GM19351 (cell line): ENCODE measurements at regions not wholly inside any gene's neighbourhood (a gene's known extent, or its start where the extent isn't known, plus 50 kb on each side); places are given as distances from the start of the nearest gene placed in this dataset.

Experiments
- ATAC-seq: cut with Tn5 transposase; IDR thresholded peaks from one replicate; pipeline ENCODE4 v1.9.1; 2021; ENCODE audit warnings: mild to moderate bottlenecking, moderate library complexity; ENCODE audit not compliant: unreplicated experiment

- no peak for ATAC-seq
These were observed 154.0 kb upstream of the AFDN start for GRCh38 chr6:167672738-167673137.

GRCh38 chr6:167673946-167674345, 152.8 kb upstream of the AFDN start:
- ATAC-seq = no peak

- no peak for ATAC-seq
These were observed 152.2 kb upstream of the AFDN start for GRCh38 chr6:167674486-167674885.

- ATAC-seq = no peak
These were observed 150.6 kb upstream of the AFDN start for GRCh38 chr6:167676000-167676665.

GRCh38 chr6:167676666-167677421, 149.9 kb upstream of the AFDN start:
- no peak for ATAC-seq

GRCh38 chr6:167677422-167677789, 149.3 kb upstream of the AFDN start:
- no peak for ATAC-seq

- ATAC-seq = no peak
These were observed 148.3 kb upstream of the AFDN start for GRCh38 chr6:167678102-167679101.

GRCh38 chr6:167679122-167679736, 147.5 kb upstream of the AFDN start:
- no peak for ATAC-seq

- no peak for ATAC-seq
These were observed 146.7 kb upstream of the AFDN start for GRCh38 chr6:167679790-167680604.

GRCh38 chr6:167680605-167681149, 146.0 kb upstream of the AFDN start:
- no peak for ATAC-seq

- no peak for ATAC-seq
These were observed 144.6 kb upstream of the AFDN start for GRCh38 chr6:167682125-167682524.

GRCh38 chr6:167682546-167683027, 144.1 kb upstream of the AFDN start:
- no peak for ATAC-seq

GRCh38 chr6:167683028-167683862, 143.5 kb upstream of the AFDN start:
- no peak for ATAC-seq

GRCh38 chr6:167684276-167685104, 142.2 kb upstream of the AFDN start:
- ATAC-seq = no peak

GRCh38 chr6:167685654-167686053, 141.1 kb upstream of the AFDN start:
- no peak for ATAC-seq

GRCh38 chr6:167686204-167686893, 140.4 kb upstream of the AFDN start:
- no peak for ATAC-seq

- no peak for ATAC-seq
These were observed 139.5 kb upstream of the AFDN start for GRCh38 chr6:167687116-167687725.
